ENCODE measurements at regions not wholly inside any gene's neighbourhood (a gene's known extent, or its start where the extent isn't known, plus 50 kb on each side); places are given as distances from the start of the nearest gene placed in this dataset.
A peak's percentile ranks its signal among the peaks of the same experiment; 100 is the strongest.

DNA sequence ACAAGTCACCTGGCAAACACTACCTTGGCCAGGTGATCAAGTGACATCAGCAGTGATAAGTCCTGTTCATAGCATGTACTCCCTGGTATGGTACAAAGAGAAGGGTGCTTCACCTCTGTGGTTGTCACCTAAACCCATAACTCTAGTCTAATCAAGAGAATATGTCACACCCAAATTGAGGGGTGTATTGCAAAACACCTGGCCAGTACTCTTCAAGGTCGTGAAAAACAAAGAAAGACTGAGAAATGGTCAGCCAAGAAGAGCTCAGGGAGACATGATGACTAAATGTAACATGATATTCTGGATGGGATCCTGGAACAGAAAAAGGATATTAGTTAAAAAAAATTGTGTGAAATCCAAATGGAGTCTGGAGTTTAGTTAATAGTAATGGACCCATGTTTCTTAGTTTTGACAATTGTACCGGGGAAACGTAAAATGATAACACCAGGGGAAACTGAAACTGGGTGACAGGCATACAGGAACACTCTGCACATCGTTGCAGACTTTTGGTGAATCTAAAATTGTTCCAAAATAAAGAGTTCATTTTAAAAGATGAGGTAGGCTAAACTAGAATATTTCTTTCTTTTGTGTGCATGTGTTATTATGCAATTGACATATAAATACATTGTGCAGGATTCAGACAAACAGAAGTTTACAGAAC lies 262.0 kb downstream of the CDC5L start:
- in situ Hi-C loops (cut with HindIII; ENCODE audit: low pct_unique_long_range_greater_than_20kb, low sequenced_read_pairs) = no loop called here
- DNase-seq (ENCODE audit: low read depth) = no peak

GRCh38 chr6:44650495-44650894 lies 263.0 kb downstream of the CDC5L start:
- no peak for DNase-seq (ENCODE audit: low read depth)
- in situ Hi-C loops (cut with HindIII; ENCODE audit: low pct_unique_long_range_greater_than_20kb, low sequenced_read_pairs) = no loop called here

DNA sequence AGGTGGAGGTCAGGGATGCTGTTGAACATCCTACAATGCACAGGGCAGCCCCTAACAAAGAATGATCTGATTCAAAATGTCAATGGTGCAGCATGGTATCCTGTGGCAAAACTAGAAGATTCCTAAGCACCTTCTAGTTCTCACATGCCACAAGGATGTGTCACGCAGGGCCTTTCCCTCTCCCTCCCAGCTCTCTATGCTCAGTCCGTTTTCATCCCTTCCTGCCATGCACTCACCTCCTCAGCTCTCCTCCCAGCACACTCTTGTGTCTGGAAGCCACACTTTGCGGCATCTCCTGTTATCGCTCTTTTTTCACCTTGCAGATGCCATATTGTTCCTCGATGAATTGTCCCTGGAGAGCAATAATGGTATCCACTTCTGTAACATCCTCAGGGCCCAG lies 263.4 kb downstream of the CDC5L start:
- in situ Hi-C loops (cut with HindIII; ENCODE audit: low pct_unique_long_range_greater_than_20kb, low sequenced_read_pairs) = no loop called here
- no peak for DNase-seq (ENCODE audit: low read depth)

DNA sequence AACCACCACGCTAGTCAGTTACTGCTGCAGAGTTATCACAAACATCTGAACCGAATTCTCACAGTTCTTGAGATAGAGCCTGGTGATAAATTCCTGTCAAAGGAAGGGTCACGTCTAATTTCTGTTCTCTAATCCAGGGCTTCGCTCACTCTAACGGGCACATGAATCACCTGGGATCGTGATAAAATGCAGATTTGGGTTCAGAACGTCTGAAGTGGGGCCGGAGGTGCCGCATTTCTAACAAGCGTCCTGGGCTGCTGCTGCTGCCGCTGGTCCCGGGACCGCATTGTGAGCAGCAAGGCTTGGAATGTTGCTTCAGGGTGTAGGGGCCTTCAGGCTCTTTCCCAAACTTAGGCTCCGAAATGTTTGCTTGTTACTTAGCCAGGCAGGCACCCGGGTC lies 264.1 kb downstream of the CDC5L start:
- in situ Hi-C loops (cut with HindIII; ENCODE audit: low pct_unique_long_range_greater_than_20kb, low sequenced_read_pairs) = no loop called here
- no peak for DNase-seq (ENCODE audit: low read depth)

- in situ Hi-C loops (cut with HindIII; ENCODE audit: low pct_unique_long_range_greater_than_20kb, low sequenced_read_pairs) = no loop called here
- DNase-seq (ENCODE audit: low read depth) = no peak
These were observed 265.0 kb downstream of the CDC5L start for GRCh38 chr6:44652547-44652946.

GRCh38 chr6:44653091-44653490 lies 265.6 kb downstream of the CDC5L start:
- no peak for DNase-seq (ENCODE audit: low read depth)
- in situ Hi-C loops (cut with HindIII; ENCODE audit: low pct_unique_long_range_greater_than_20kb, low sequenced_read_pairs) = no loop called here

DNA sequence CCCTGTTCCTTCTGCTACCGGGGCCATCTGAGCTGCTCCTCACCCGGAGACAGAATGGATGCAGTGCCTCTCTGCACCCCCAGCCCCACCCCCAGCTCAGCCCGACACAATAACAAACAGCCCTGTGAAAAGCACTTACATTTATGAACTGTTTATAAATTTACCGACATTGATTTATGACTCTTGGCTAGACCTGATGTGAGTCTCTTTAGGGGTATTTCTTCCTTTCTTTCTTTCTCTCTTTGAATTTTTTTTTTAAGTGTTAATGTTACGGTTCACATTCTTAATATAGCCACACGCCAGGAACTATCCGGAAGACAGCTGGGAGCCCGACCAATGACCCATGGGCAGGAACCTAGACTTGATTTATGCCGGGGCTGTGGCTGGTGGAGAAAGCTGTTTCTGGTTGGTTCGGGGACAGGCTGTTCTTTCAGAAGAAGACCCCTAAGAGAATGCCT lies 266.3 kb downstream of the CDC5L start:
- DNase-seq (ENCODE audit: low read depth) = no peak
- in situ Hi-C loops (cut with HindIII; ENCODE audit: low pct_unique_long_range_greater_than_20kb, low sequenced_read_pairs) = no loop called here

- in situ Hi-C loops (cut with HindIII; ENCODE audit: low pct_unique_long_range_greater_than_20kb, low sequenced_read_pairs) = no loop called here
- peak; percentile 54 for DNase-seq (ENCODE audit: low read depth)
These were observed 268.2 kb downstream of the CDC5L start for GRCh38 chr6:44655412-44656342.

GRCh38 chr6:44656691-44657090 lies 269.2 kb downstream of the CDC5L start:
- no peak for DNase-seq (ENCODE audit: low read depth)

GRCh38 chr6:44657206-44657819 lies 269.8 kb downstream of the CDC5L start:
- in situ Hi-C loops (cut with HindIII; ENCODE audit: low pct_unique_long_range_greater_than_20kb, low sequenced_read_pairs) = no loop called here
- DNase-seq (ENCODE audit: low read depth) = no peak

More at GRCh38 chr6:44656691-44657090, 269.2 kb downstream of the CDC5L start:
- in situ Hi-C loops (cut with HindIII; ENCODE audit: low pct_unique_long_range_greater_than_20kb, low sequenced_read_pairs) = no loop called here

GRCh38 chr6:44658571-44658970 lies 271.1 kb downstream of the CDC5L start:
- in situ Hi-C loops (cut with HindIII; ENCODE audit: low pct_unique_long_range_greater_than_20kb, low sequenced_read_pairs) = no loop called here
- DNase-seq (ENCODE audit: low read depth) = no peak

DNA sequence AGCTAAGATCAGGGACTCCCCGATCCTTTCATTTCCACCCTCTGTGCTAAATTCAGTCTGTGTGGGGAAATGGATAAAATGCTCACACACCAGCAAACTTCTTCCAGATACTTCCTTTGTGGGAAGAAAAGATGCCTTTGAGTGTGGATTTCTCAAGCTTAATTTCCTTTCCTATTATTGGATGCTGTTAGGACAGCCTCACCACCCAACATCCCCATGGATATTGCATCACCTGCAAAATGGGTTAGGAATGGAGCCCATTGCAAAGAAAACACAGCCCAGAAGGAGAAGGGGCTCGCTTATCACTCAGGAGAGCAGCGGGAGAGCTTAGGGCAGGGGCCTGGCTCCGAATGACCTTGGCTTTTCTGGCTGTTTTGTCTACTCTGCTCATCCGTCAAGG lies 272.2 kb downstream of the CDC5L start:
- DNase-seq (ENCODE audit: low read depth) = no peak
- in situ Hi-C loops (cut with HindIII; ENCODE audit: low pct_unique_long_range_greater_than_20kb, low sequenced_read_pairs) = no loop called here

- in situ Hi-C loops (cut with HindIII; ENCODE audit: low pct_unique_long_range_greater_than_20kb, low sequenced_read_pairs) = no loop called here
- no peak for DNase-seq (ENCODE audit: low read depth)
These were observed 273.2 kb downstream of the CDC5L start for GRCh38 chr6:44660561-44661220.

DNA sequence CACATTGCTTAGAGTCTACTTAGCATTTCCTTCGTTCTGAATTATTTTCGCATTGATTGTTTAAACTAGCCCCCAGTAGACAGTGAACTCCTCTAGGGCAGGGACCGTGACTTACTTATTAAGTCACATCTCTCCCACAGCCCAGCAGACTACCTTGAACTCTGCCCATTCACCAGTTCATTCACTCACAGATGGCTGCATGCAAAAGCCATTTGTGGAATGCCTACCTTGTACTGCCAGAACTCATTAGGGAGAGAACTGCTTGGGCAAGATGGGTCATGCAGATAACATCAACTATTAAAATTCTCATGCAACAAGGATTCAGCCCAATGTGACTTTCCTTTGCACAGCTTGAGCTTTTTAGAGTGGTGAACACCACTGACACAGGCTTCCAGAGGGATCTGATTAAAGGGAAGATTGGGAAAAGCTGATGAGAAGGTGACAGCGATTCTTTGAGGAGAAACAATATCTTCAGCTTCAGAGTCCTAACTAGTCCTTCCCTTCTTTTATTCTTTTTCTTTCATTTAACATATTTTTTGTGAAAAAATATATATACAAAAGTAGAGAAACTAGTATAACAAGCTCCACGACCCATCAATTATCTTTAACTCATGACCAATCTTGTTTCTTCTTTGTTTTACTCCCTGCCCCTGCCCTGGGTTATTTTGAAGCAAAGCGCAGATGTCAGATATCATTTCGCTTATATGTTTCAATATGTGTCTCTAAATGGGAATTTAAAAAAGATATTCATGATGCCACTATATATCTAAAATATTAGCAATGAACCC lies 273.9 kb downstream of the CDC5L start:
- peak; percentile 69 for DNase-seq (ENCODE audit: low read depth)
- in situ Hi-C loops (cut with HindIII; ENCODE audit: low pct_unique_long_range_greater_than_20kb, low sequenced_read_pairs) = no loop called here

DNA sequence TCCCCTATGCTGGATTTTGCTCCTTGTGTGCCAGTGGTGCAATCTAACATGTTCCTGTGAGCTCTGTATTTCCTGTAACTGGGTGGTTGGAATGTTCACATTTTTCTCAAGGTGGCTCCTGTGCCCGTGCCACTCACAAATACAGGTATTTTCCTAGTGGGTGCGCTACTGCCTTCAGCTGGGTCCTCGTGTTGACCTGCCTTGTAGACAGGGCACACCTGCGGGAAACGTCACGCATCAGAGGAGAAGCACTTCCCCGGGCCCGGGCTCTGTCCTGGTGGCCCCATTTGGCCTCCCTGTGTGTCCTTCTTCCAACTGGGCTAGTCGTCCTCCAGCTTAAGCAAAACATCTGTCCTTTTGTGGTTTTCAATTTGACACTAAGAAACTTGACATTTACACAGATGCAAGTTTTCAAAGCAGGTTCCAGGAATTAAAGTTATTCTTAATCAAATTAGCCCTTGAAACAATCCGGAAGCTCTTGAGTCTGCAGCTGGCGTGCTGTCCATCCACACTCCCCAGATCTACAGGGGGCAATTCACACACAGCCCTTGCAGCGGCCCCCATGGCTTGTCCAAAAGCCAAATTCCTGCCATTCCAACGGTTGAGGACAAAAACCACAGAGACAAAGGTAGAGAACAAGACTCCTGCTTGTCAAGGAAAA lies 275.1 kb downstream of the CDC5L start:
- in situ Hi-C loops (cut with HindIII; ENCODE audit: low pct_unique_long_range_greater_than_20kb, low sequenced_read_pairs) = no loop called here
- peak; percentile 23 for DNase-seq (ENCODE audit: low read depth)

DNA sequence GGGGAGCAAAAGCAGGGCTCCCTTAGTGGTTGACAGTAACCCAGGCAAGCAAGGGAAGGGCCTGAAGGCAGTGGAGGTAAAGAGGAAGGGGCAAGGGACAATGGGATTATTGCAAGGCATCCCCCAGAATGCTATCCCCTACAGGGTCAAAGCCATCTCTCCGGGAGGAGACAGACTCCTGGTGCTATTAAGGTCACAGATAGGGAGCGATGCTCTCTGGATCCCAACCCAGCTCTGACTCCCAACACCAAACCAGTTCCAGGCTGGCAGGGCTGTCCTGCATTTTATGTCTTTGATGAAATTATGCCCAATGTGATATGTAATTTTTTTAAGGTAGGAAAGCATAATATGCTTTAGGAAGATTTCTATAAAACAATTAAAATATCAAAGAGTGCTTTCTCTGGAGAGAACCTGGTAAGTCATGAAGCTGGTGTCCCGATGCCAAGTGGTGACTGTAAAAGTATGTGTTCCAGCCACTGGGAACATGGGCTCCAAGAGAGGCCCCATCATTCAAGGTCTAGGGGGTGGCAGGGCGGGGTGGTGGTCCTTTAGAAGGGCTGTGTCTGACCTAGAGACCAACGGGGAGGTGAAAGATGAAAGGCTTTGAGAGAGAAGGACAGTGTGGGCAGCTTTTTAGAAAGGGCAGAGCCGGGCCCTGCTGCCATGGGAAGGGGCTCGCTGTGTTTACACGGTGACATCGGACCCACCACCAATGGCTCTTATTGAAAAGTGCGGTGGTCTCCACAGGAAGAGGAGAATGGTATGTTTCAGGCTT lies 276.5 kb downstream of the CDC5L start:
- in situ Hi-C loops (cut with HindIII; ENCODE audit: low pct_unique_long_range_greater_than_20kb, low sequenced_read_pairs) = no loop called here
- no peak for DNase-seq (ENCODE audit: low read depth)

GRCh38 chr6:44664716-44665115 lies 277.2 kb downstream of the CDC5L start:
- in situ Hi-C loops (cut with HindIII; ENCODE audit: low pct_unique_long_range_greater_than_20kb, low sequenced_read_pairs) = no loop called here
- no peak for DNase-seq (ENCODE audit: low read depth)

Data from Caki2 (cell line).